ENCODE measurements at regions not wholly inside any gene's neighbourhood (a gene's known extent, or its start where the extent isn't known, plus 50 kb on each side); places are given as distances from the start of the nearest gene placed in this dataset.
"Not testable (repeated sequence)": the region's sequence is repeated elsewhere in the genome, so short reads cannot be mapped to it uniquely, and the experiment has no call there.

DNA sequence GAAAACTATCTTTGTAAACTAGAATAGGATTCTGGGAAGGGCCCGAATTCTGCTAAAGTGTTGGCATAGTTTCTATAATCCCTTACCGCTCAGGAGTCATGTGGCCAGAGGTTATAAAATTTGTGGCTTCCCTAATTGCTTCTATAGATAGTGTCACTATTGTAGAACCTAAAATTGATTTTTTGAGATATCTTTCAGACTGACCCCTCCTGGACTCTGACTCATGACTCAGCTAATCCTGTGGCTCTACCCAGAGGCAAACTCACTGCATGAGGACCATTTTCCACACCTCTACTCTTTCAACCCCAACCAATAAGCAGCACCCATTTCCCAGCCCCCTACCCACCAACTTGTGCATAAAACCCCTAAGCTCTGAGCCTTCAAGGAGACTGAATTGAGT is 61.8 kb upstream of the PRSS23 start:
- H3K27me3 ChIP-seq (ENCODE audit: low read depth): no peaks in the 10 kb centered on the region
- DNase-seq: no peak
- H3K9me3 ChIP-seq: no peaks in the 10 kb centered on the region
- ATAC-seq: no peak
- no peaks in the 10 kb centered on the region for H3K36me3 ChIP-seq
- no peak overlapping the region for H3K27ac ChIP-seq
- intact Hi-C loops (cut with DNase I): no loop called here
- peaks cover 41% of the 10 kb centered on the region for H3K4me1 ChIP-seq
- TF ChIP-seq, protein P1, sequence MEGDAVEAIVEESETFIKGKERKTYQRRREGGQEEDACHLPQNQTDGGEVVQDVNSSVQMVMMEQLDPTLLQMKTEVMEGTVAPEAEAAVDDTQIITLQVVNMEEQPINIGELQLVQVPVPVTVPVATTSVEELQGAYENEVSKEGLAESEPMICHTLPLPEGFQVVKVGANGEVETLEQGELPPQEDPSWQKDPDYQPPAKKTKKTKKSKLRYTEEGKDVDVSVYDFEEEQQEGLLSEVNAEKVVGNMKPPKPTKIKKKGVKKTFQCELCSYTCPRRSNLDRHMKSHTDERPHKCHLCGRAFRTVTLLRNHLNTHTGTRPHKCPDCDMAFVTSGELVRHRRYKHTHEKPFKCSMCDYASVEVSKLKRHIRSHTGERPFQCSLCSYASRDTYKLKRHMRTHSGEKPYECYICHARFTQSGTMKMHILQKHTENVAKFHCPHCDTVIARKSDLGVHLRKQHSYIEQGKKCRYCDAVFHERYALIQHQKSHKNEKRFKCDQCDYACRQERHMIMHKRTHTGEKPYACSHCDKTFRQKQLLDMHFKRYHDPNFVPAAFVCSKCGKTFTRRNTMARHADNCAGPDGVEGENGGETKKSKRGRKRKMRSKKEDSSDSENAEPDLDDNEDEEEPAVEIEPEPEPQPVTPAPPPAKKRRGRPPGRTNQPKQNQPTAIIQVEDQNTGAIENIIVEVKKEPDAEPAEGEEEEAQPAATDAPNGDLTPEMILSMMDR (IDR thresholded peaks at IDR 0.05): no peak
- no peak overlapping the region for H3K4me3 ChIP-seq

DNA sequence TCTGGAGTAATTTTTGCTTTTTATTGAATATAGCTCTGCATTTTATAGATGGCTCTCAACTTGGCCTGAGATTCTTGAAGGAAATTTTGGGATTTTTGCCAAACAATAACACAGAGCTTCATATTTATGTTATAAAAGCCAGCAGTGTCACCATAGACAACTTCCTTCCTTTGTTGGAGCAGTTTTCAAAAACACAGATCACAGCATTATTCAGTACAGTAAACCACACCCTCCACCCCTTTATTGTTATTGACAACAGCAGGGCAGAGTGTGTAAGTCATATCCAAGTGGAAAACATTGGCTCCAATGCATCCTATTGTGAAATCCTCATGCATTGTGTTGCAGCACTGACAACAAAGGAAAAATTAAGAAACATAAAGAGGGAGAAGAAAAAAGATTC is 62.6 kb upstream of the PRSS23 start:
- peaks cover 39% of the 10 kb centered on the region for H3K4me1 ChIP-seq
- no peak overlapping the region for H3K27ac ChIP-seq
- TF ChIP-seq, protein P1 (IDR thresholded peaks at IDR 0.05): no peak
- no peak overlapping the region for H3K4me3 ChIP-seq
- intact Hi-C loops (cut with DNase I): no loop called here
- H3K9me3 ChIP-seq: no peaks in the 10 kb centered on the region
- no peaks in the 10 kb centered on the region for H3K36me3 ChIP-seq
- no peak for ATAC-seq
- DNase-seq: no peak
- H3K27me3 ChIP-seq (ENCODE audit: low read depth): no peaks in the 10 kb centered on the region

DNA sequence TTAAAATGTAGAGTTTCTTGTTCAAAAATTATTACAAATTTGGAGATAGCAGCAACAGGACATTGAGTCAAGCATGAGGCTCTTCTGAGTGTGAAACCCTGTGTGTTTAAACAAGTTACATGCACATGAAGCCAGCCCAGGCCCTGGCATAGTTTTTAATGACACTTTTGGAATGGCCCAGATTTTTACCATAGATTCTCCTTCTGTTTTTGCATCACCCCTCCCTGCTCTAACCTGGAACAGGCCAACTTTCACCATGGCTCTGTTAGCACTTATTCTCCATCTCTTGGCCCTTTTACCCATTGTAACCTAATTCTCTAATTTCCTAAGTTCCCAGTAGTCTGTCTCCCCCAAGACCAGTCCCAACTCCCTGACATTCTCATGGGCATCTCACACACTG is 63.1 kb upstream of the PRSS23 start:
- Histone ChIP-seq H3K36me3 (no peaks in the 10 kb centered on the region), H3K27me3 (ENCODE audit: low read depth) (no peaks in the 10 kb centered on the region), H3K4me1 (peaks cover 39% of the 10 kb centered on the region), H3K9me3 (no peaks in the 10 kb centered on the region), H3K27ac (no peak overlapping the region), H3K4me3 (no peak overlapping the region)
- DNase-seq (no peak), ATAC-seq (no peak)
- TF ChIP-seq, protein P1 (IDR thresholded peaks at IDR 0.05): no peak
- intact Hi-C loops (cut with DNase I): no loop called here

DNA sequence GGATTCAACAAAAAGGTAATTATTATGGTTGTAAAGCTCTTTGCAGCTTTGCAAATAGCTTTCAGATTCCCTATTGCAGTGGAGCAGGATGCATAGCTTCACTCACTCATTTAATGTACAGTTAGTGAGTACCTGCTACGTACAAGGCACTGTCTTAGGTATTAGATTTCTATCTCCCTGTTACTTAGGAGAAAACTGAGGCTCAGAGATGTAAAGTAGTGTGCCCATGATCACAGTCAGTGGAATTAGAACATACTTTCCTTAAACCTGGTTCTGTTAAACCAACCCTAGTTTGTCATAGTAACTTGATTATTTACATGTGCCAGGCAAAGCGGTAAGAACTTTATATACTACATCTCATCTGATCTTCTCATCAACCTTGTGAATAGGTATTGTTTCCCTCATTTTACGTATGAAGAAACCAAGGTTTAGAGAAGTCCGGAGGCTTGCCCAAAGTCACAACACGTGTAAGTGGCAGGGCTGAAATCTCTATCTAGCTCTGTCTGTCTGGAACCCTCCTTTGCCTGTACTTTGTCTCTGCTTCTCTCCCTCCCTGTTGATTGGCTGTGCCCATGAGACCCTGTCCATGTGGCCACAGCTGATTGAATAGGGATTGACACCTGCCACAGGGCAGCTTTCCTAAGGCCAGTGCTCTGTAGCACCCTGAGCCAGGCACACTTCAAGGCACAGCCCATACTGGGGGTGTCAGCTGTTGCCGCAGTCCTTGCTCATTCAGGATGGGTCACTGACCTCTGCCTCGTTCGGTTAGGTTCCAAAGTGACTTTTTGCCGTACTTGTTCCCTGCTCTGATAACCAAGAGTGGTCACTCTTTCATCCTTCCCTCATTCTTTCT is 63.8 kb upstream of the PRSS23 start:
- Histone ChIP-seq H3K27me3 (ENCODE audit: low read depth) (no peaks in the 10 kb centered on the region), H3K4me1 (peaks cover 34% of the 10 kb centered on the region)
- intact Hi-C loops (cut with DNase I): no loop called here

DNA sequence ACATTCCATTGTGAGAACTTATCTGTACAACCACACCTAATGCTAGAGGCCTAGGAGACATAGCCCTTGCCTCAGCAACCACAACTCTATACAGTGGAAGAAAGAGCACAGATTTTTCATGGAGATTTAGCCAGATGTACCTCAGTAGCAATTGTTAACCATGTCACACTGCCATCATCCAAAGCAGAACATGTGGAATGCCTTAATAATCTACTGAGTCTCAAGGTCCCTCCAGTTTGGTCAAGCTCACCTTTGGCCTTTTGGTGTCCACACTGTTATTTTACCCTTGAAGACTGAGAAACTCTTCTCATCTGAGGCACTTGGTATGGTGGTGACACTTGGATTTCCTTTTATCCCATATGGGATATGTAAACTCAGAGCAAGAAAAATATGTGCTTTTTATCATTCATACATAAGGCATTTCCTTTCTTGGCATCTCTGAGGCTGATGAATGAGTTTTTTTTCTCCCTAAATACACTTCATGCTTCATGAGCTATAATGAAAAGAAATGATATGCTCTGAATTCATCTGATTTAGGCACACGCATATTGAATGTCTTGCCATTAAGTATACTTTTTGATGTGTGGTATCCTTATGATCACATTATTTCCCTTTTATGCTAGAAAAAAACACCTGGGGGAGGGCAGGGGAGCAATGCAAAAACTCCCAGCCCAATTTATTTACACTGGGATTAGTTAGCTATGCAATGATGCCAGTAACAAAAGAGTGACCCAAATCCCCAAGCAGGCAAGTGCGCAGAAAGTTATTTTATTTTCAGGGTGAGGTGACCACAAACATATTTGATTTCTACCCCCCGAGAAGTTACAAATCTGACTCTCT is 63.3 kb upstream of the ME3 start:
- H3K27ac ChIP-seq: no peak overlapping the region
- no peak for ATAC-seq
- peaks cover 25% of the 10 kb centered on the region for H3K4me1 ChIP-seq
- H3K9me3 ChIP-seq: no peaks in the 10 kb centered on the region
- no peaks in the 10 kb centered on the region for H3K27me3 ChIP-seq (ENCODE audit: low read depth)
- TF ChIP-seq, protein P1 (IDR thresholded peaks at IDR 0.05): no peak
- H3K4me3 ChIP-seq: no peak overlapping the region
- no peaks in the 10 kb centered on the region for H3K36me3 ChIP-seq
- no peak for DNase-seq
- intact Hi-C loops (cut with DNase I): no loop called here

More for the DNA sequence above, 63.8 kb upstream of the PRSS23 start:
- DNase-seq (no peak), ATAC-seq (no peak)
- Histone ChIP-seq H3K9me3 (no peaks in the 10 kb centered on the region), H3K4me3 (no peak overlapping the region), H3K36me3 (no peaks in the 10 kb centered on the region), H3K27ac (no peak overlapping the region)
- TF ChIP-seq, protein P1 (IDR thresholded peaks at IDR 0.05): no peak

DNA sequence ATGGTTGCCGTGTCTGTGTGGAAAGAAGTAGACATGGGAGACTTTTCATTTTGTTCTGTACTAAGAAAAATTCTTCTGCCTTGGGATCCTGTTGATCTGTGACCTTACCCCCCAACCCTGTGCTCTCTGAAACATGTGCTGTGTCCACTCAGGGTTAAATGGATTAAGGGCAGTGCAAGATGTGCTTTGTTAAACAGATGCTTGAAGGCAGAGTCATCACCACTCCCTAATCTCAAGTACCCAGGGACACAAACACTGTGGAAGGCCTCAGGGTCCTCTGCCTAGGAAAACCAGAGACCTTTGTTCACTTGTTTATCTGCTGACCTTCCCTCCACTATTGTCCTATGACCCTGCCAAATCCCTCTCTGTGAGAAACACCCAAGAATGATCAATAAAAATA is 60.3 kb upstream of the ME3 start:
- H3K36me3 ChIP-seq; DNase-seq; H3K9me3 ChIP-seq; H3K27me3 ChIP-seq (ENCODE audit: low read depth); intact Hi-C loops (cut with DNase I); ATAC-seq; H3K4me3 ChIP-seq; H3K27ac ChIP-seq: not testable (repeated sequence)
- H3K4me1 ChIP-seq: peaks cover 10% of the 10 kb centered on the region

DNA sequence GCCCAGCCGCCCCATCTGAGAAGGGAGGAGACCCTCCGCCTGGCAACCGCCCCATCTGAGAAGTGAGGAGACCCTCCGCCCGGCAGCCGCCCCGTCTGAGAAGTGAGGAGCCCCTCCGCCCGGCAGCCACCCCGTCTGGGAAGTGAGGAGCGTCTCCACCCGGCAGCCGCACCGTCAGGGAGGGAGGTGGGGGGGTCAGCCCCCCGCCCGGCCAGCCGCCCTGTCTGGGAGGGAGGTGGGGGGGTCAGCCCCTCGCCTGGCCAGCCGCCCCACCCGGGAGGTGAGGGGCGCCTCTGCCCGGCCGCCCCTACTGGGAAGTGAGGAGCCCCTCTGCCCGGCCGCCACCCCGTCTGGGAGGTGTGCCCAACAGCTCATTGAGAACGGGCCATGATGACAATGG is 59.9 kb upstream of the ME3 start:
- H3K4me3 ChIP-seq; H3K27me3 ChIP-seq (ENCODE audit: low read depth); intact Hi-C loops (cut with DNase I); H3K36me3 ChIP-seq; H3K9me3 ChIP-seq; H3K27ac ChIP-seq; H3K4me1 ChIP-seq; DNase-seq; ATAC-seq: not testable (repeated sequence)

DNA sequence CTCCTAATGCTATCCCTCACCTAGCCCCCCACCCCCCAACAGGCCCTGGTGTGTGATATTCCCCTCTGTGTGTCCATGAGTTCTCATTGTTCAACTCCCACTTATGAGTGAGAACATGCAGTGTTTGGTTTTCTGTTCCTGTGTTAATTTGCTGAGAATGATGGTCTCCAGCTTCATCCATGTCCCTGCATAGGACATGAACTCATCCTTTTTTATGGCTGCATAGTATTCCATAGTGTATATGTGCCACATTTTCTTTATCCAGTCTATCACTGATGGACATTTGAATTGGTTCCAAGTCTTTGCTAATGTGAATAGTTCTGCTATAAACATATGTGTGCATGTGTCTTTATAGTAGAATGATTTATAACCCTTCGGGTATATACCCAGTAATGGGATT is 57.2 kb upstream of the ME3 start:
- ATAC-seq; H3K27me3 ChIP-seq (ENCODE audit: low read depth); intact Hi-C loops (cut with DNase I); H3K36me3 ChIP-seq; H3K4me1 ChIP-seq; H3K4me3 ChIP-seq; H3K27ac ChIP-seq; H3K9me3 ChIP-seq; DNase-seq: not testable (repeated sequence)

Measured in lower lobe of right lung (tissue), 2 donors.